ENCODE measurements at regions not wholly inside any gene's neighbourhood (a gene's known extent, or its start where the extent isn't known, plus 50 kb on each side); places are given as distances from the start of the nearest gene placed in this dataset.

DNA sequence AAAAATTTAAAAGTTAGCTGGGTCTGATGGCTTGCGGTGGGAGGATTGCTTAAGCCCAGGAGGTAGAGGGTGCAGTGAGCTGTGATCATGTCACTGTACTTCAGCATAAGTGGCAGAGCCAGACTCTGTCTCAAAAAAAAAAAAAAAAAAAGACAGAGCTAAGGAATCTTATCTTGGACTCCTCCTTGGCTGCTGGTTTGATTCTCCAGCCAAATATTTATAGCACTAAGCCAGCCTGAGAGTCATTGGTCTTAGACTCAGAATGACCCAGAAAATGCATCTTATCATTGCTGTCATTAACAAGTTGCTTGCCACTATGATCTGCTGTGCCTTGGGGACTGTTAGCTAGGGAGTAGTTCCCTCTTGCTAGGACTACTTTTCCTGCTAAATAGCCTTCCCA lies 164.7 kb downstream of the GNAT3 start:
- DNase-seq (ENCODE audit: low spot score) (no peak), FAIRE-seq (no peak)

DNA sequence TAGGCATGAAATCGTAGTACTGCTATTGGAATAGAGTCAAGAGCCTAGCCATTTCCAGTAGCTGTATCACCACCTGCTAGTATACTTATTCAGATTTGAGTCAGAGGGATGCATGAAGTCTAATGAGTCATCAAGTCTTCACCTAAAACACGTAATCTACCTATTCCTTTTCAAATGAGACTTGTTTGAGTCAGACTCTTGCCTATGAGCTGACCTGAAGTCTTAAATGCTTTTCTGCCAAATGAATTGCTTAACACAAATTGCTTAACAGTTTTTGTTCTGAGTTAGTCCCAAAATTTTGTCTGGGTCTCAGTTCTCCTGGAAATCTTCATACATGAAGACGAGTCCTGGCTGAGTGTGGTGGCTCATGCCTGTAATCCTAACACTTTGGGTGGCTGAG lies 165.2 kb downstream of the GNAT3 start:
- peak; percentile 67 for DNase-seq (ENCODE audit: low spot score)
- peak; percentile 91 for FAIRE-seq

DNA sequence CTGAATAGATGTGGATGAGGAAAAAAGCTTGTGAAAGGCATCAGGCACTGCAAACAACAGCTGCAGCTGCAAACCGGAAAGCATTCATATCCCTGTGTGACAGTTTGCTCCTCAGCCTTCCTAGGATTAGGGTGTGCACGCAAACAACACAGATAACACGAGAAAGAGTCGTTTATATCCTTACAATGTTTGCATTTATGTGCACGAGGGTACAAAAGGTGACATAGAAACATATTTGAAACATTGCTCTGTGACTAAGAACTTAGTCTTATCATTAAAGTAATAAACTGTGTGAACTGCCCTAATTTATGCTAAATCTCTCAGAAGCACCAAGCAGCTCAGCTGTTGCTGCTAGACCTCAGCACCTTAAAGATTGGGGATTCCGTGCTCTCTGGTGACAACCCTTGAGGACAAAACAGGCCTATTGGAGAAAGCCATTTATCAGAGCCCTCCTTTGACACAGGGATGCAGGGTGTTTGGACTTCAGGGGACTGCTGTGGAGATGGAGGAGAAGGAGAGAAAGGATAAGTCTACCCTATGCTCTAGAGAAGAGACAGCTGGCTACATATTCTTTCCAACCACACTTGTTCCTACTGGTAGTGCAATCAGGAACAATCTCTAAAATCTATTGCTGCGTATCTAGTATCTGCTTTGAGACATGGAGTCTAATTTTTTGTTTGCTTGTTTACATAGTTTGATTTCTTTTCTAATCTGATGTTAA lies 176.2 kb downstream of the GNAT3 start:
- DNase-seq (ENCODE audit: low spot score) (no peak), FAIRE-seq (no peak)

DNA sequence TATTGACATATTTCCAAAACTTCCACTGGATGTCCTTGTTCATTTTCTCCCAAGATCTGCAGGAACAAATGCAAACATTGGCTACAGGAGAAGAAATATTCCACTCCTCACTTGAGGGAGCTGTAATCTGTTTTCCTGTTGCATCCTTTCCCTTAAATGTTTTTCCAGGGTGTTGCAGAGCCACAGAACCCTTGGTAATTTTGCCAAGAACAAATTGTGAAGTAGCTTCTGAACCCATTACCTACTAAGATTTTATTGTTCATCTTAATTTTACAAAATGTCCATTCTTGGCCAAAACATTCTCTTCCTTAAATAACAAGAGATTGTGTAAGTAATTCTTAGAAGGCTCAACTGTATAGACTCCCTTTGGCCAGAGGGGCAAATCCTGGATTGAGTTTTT lies 177.0 kb downstream of the GNAT3 start:
- FAIRE-seq = no peak
- DNase-seq (ENCODE audit: low spot score) = no peak

DNA sequence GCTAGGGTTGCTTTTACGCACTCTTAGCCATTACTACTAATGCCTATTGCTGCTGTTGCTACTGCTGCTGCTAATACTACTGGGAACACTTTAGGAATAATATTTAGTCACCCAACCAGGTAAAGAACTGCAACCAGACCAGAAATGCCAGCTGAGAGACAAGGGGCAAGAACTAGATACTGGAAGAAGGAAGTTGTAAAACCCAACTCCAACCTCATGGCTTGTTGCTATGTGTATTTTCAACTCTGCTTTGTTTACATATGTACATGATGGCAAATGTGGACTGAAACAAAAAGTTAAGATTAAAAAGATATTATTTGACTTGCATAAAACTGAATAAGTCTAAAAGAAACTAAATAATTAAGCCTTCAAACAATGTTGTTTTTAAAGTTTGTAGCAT lies 177.7 kb downstream of the GNAT3 start:
- FAIRE-seq (no peak), DNase-seq (ENCODE audit: low spot score) (no peak)

DNA sequence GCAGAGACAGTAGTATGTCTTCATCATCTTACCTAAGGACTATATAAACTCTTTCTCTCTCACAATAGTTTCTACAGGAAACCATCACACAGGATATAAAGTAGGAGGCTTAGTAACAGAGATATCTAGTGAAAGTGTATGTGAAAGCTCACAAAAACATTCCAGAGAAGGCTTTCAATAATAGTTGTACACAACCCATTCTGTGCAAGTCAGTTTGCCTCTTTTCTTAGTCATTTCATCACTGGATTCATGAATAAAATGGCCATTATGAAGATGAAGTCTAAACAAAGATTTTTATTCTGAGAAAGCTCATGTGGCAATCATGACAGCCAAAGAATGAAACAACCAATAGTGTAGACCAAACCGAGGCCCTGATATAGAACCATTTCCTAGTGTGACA lies 178.8 kb downstream of the GNAT3 start:
- no peak for FAIRE-seq
- DNase-seq (ENCODE audit: low spot score) = no peak

DNA sequence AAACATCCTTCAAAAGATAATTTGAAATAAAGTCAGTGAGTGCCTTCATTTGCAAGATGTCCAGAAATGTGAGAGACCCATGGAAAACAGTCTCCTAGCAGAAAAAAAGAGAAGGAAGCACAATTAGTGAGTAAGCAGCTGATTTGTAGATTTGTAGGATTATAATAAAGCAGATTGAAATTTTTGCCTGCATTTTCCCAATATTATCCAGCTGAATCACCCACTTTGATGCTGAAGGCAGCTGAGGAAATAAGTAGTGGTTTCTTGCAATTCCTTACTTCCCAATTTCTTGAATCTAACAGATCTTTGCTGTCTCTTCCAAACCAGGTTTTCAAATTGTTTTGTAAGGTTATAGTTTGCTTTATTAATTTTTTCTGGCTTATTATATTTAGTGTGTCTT lies 181.4 kb downstream of the GNAT3 start:
- FAIRE-seq = no peak
- DNase-seq (ENCODE audit: low spot score) = no peak

DNA sequence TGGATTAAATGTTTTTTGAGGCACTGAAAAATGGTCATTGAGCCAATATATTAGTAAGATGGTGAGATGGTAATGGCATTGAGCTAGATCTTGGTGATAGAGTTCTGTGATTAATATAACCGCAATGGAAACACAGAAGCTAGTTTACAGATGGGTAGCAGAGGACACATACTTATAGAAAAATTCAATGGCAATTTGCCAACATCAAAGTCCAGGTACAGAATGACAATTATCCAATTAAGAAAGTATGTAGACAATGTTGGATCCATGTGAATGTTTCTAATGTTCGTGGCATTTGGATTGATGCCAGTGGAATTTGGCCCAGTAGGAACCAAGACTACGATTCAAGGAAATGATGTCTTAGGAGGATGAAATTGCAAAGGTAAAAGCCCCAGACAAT lies 187.8 kb downstream of the GNAT3 start:
- FAIRE-seq = peak; percentile 97
- DNase-seq (ENCODE audit: low spot score) = peak; percentile 71

DNA sequence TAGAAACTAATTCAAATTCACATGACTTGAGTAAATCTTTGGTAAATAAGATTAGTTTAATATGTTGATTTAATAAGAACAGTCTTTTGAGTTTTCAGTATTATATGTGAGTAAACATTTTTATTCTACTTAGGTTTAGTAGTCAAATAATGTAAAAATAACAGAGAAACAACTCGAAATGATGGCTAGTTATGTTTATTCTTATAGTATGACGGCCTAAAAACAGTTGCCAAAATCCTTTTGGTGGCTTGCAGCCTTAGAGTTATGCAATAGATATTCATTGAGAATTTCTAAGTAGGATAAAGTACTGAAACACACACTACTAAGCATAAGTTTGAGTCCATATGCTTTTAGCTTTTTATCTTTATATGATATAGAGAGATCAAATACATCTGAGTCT lies 184.8 kb downstream of the GNAI1 start:
- DNase-seq (ENCODE audit: low spot score) (no peak), FAIRE-seq (no peak)

DNA sequence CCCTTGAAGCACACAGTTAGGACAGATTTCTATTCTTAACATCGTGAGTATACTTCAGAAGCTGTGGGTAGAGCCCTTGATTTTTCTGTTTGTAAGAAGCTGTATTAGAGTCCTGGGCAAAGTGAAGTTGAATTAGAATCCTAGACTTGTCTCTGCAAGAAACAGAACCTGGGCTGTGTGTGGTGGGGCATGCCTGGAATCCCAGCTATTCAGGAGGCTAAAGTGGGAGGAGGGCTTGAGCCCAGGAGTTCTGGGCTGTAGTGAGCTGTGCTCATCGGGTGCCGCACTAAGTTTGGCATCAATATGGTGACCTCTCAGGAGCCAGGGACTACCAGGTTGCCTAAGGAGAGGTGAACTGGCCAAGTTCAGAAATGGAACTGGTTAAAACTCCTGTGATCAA lies 183.4 kb downstream of the GNAI1 start:
- DNase-seq (ENCODE audit: low spot score) (no peak), FAIRE-seq (peak; percentile 63)

DNA sequence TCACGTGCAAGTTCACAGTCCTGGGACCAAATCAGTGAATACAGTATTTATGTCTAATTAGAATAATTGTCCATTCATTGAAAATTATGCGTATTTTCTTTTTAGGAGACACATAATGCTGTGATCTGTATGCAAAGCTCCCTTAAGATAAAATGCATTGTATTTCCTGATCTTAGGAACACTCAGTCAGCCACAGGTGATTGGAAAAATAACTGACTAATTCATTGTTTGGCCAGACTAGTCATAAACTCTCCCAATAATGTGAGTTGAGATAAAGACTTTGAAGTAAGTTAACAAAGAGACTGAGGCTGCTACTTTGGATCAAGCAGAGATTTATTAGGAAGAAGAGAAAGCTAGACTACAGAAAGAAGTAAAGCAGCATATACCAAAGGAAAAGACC lies 182.2 kb downstream of the GNAI1 start:
- DNase-seq (ENCODE audit: low spot score) = no peak
- FAIRE-seq = no peak

DNA sequence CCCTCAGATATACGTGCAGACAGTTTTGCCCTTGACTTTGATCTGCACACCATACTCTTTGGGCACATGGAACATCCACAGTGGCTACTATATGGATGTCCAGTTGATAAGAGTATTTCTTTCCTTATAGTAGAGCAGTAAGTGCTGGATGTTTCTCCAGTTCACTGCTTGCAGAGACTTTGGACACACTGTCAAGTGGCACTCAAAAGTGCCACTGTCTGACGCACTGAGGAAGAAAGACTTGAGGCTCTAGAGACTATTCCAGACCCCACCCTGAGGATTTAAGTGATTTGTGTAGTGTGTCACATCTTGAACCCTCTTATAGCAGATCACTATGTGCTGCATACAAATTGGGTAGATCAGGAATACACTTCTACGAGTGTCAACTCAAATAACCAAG lies 179.1 kb downstream of the GNAI1 start:
- no peak for FAIRE-seq
- DNase-seq (ENCODE audit: low spot score) = no peak

DNA sequence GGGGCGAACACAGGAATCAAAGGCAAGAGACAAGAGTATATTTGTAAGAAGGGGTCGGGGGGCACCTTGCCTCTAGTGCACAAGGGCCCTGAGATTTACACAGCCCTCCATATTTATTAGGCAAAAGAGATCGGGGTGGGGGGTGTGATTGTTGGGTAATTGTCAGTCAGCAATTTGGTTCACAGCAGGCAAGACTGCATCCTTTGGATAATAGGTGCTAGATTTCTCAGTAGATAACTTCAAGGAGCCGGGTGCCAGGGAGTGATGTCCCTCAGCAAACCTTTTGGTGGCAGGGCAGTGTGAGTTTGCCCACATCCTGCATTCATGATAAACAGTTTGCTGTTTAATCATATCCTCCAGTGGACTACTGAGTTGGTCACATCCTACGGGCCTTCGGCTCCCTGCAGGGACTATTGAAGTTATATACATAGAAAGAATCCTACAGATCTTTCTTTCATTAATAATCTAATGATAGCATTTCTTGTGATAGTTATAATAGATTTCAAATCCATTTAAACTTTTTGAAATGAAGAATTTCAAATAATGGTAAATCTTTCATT lies 178.5 kb downstream of the GNAI1 start:
- DNase-seq (ENCODE audit: low spot score) = no peak
- no peak for FAIRE-seq

DNA sequence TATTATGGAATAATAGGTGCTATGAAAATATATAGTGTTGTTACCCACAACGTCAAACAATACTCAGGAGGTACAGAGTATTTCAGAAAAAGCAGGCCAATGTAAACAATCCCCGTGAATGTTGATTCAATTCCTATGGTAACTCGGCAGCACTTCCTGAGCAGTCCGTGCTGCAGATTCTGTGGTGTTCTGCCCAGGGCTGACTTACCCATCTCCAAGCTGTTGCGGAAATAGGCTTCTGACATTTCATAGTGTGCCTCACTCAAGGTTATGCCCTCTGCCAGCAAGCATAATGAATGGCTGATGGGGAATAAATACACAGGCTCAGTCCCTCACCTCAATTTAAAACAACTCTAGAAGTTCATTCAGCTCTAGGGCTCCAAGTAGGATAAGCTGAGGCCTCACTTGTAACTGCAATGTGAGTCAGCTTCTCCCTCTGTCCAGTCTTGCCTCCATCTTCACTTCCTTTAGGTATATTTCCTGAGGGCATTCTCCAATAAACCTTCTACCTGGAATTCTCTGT lies 177.6 kb downstream of the GNAI1 start:
- FAIRE-seq (peak; percentile 94), DNase-seq (ENCODE audit: low spot score) (peak; percentile 26)

DNA sequence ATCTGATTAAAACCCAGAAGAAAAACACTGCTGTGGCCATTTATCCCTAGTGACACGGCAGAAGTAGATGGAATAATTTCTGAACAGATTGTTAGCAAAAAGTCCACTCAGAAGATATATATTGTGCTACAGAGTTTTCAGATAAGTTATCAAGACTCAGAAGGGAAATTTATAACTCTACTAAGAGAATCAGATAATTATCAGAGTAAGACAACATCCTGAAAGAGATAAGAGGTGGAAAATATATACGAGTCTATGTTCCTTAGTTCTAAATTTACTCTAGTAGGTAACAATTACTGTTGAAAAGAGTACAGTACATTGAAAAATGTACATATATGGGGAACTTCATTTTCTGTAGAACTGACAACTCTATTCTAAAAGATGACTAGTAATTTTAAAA lies 176.7 kb downstream of the GNAI1 start:
- FAIRE-seq = no peak
- DNase-seq (ENCODE audit: low spot score) = no peak

DNA sequence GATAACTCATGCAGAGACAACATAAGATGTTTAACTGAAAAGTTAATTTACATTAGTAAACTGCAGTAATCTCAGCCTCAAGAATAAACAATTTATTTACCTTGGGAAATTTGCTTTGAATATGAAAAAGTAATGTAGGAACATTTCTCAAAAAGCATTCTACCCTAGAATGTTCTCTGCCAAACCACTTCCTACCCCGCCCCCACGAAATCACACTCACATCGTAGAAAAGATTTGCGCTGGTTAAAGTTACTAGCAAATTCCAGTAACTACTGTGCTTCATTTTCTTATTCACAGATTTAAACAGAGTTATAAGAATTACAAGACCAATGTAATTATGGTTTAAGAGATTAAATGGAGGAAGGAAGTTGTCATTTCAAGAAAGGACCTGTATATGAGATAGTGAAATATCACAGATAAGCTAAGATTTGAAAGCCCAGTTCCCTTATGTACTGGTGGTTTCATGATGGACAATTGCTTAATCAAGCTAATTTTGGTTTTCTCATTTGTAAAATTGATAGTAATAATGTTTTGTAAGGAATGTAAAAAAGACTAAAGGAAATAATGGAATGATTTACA lies 175.4 kb downstream of the GNAI1 start:
- DNase-seq (ENCODE audit: low spot score) = no peak
- FAIRE-seq = no peak

DNA sequence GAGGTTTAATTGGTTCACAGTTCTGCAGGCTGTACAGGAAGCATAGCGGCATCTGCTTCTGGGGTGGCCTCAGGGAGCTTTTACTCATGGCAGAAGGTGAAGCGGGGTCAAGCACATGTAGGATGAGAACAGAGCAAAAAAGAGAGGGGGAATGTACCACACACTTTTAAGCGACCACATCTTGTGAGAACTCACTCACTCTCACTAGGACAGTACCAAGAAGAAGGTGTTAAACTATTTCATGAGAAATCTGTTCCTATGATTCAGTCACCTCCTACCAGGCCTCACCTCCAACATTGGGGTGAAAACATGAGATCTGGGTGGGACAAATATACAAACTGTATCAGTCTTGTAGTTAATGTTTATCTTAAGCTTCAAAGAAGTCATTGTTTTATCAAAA lies 174.7 kb downstream of the GNAI1 start:
- no peak for FAIRE-seq
- DNase-seq (ENCODE audit: low spot score) = no peak

DNA sequence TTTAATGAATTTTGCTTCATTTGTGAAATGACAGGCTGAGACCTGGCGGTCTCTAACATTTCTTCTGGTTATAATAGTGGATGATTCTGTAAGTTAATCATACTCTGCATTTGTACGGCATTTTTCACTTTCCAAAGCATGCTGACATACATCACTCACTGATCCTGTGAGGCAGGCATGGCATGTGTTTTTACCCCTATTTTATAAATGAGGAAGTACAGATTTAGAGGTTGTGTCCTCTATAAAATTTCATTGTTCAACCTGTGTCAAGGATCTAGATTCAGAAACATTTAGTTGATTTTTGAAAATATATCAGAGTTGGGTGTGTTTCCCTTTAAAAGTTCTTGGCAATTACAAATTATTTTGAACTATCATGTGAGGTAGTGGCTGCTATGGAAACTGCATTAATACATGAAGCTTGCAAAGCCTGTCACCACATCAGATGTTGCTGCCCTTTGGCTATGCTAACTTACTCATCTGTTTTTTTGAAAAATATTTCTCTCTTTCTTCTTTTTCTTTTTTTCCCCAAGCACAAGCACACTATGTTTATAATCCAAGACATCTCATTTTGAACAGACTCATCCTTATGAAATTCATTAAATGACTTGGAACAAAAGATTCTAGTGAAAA lies 172.7 kb downstream of the GNAI1 start:
- no peak for DNase-seq (ENCODE audit: low spot score)
- FAIRE-seq = no peak

DNA sequence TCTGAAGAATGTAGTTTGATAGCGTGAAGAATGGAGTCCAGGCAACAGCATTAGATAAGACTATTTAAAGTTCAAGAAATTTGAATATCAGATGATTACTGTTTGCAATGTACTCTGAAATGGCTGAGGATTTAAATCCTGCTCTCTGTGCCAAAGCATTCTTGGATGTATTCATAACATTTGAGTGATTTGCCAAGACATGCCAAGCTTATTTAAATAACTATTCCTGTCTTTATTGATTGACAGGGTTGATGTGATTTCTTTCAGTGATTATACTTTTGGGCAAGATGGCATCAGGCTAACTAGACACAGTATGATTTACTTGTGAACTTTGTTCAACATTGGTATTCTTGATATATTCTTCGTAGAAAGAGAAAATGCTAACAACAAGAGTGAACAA lies 168.7 kb downstream of the GNAI1 start:
- DNase-seq (ENCODE audit: low spot score) (no peak), FAIRE-seq (peak; percentile 53)

DNA sequence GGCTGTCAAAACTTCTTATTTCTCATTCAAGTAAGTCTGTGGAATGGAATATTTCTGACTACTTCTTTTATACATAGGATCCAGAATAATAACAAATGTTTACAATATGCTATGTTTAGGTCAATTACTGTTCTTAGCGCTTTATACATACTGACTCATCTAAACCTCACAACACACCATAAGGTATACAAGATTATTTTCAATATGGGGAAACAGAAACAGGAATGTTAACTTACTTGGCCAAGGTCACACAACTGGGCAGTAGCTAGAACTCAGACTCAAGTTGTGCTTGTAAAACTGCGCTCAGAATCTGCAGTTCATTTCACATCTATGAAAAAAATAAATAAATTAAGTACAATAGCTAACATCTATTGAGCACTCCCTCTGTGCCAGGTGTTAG lies 168.0 kb downstream of the GNAI1 start:
- FAIRE-seq (peak; percentile 32), DNase-seq (ENCODE audit: low spot score) (no peak)

DNA sequence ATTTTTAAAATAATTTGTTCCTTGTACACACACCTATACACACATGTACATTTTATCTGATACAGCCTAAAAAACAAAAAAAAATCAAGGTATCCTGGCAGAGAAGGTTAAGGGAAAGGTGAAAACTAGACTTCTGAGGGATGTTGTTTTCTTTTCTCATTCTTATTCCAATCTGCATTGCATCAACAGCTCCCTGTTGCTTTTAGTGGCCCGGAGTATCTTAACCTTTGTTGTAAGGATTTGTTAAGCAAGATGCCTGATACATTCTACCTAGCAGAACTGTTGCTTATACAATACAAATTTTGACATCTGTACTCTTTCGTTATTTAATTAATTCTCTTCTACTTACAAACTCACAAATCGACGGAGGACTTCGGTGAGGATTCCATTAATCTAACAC lies 167.4 kb downstream of the GNAI1 start:
- FAIRE-seq = no peak
- DNase-seq (ENCODE audit: low spot score) = no peak

DNA sequence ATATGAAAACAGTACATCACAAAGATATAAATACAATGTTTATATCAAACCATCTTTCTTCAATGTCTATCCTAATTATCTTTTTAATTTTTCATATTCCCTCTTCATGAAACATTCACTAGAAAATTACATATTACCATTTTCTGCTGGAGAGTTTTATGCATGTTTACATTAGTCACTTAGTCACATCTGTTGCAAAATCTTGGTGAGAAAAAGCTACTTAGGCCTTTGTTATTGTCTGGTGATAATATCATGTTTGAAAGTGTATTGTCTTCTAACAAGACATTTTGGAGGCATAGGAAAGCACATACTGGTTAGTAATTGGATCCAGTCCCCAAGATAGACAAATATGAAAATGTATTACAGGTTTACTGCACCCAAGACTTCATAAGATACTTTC lies 163.6 kb downstream of the GNAI1 start:
- FAIRE-seq (no peak), DNase-seq (ENCODE audit: low spot score) (no peak)

DNA sequence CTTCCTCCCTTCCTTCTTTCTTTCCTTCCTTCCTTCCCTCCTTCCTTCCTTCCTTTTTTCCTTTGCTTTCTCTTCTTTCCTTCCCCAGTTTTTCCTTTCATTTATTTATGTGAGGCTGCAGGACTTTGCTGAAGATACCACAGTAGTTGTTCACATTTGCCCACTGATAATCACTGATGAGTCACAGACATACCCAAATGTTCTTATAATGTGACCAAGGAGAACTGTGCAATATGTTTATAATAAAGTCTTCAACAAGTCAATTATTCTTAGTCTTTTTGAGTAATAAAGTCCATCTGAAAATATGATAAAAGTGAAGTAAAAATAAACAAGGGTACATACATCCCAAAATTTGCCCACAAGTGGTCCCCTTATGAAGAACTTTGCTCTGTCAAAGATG lies 159.7 kb downstream of the GNAI1 start:
- DNase-seq (ENCODE audit: low spot score) (no peak), FAIRE-seq (no peak)
